NK-92 treated with Interleukin-12 subunit alpha and Interleukin-12 subunit beta, amount 100 ng/mL, for 24 hours (cell line): ENCODE measurements at regions not wholly inside any gene's neighbourhood (a gene's known extent, or its start where the extent isn't known, plus 50 kb on each side); places are given as distances from the start of the nearest gene placed in this dataset.

Experiments used
- DNase-seq: peaks from one replicate; lab custom pipeline; 2025; lab: John Stamatoyannopoulos, UW

- no peak for DNase-seq
Measured at GRCh38 chr13:91167706-91168385, 179.6 kb upstream of the MIR17HG start.

- DNase-seq: no peak
Measured at GRCh38 chr13:91168386-91168711, 179.1 kb upstream of the MIR17HG start.

GRCh38 chr13:91169321-91170050 lies 178.0 kb upstream of the MIR17HG start:
- DNase-seq: no peak

GRCh38 chr13:91172160-91172559 lies 175.3 kb upstream of the MIR17HG start:
- DNase-seq: no peak

- no peak for DNase-seq
Measured at GRCh38 chr13:91174886-91175501, 172.5 kb upstream of the MIR17HG start.

GRCh38 chr13:91178099-91178498 lies 169.4 kb upstream of the MIR17HG start:
- no peak for DNase-seq

- DNase-seq: no peak
Measured at GRCh38 chr13:91181892-91182291, 165.6 kb upstream of the MIR17HG start.

GRCh38 chr13:91184244-91184926 lies 163.1 kb upstream of the MIR17HG start:
- no peak for DNase-seq

GRCh38 chr13:91185294-91185863 lies 162.1 kb upstream of the MIR17HG start:
- no peak for DNase-seq

- no peak for DNase-seq
Measured at GRCh38 chr13:91187522-91187921, 160.0 kb upstream of the MIR17HG start.

- no peak for DNase-seq
Measured at GRCh38 chr13:91189506-91189905, 158.0 kb upstream of the MIR17HG start.

GRCh38 chr13:91193358-91193757 lies 154.1 kb upstream of the MIR17HG start:
- DNase-seq: no peak

GRCh38 chr13:91195789-91196188 lies 151.7 kb upstream of the MIR17HG start:
- DNase-seq: no peak

GRCh38 chr13:91196958-91197357 lies 150.5 kb upstream of the MIR17HG start:
- no peak for DNase-seq

GRCh38 chr13:91199866-91200265 lies 147.6 kb upstream of the MIR17HG start:
- DNase-seq: no peak

- DNase-seq: no peak
Measured at GRCh38 chr13:91200486-91200885, 147.0 kb upstream of the MIR17HG start.

- no peak for DNase-seq
Measured at GRCh38 chr13:91203430-91203829, 144.1 kb upstream of the MIR17HG start.

GRCh38 chr13:91207261-91207660 lies 140.2 kb upstream of the MIR17HG start:
- DNase-seq: no peak

- DNase-seq: no peak
Measured at GRCh38 chr13:91211510-91211909, 136.0 kb upstream of the MIR17HG start.

GRCh38 chr13:91212231-91212630 lies 135.3 kb upstream of the MIR17HG start:
- no peak for DNase-seq

- no peak for DNase-seq
Measured at GRCh38 chr13:91214031-91214430, 133.5 kb upstream of the MIR17HG start.

- DNase-seq: no peak
Measured at GRCh38 chr13:91216928-91217700, 130.4 kb upstream of the MIR17HG start.
